ENCODE measurements at regions not wholly inside any gene's neighbourhood (a gene's known extent, or its start where the extent isn't known, plus 50 kb on each side); places are given as distances from the start of the nearest gene placed in this dataset.

- no peaks in the 10 kb centered on the region for H3F3A ChIP-seq (ENCODE audit: insufficient read depth, low read depth)
- H3K9me2 ChIP-seq (ENCODE audit: insufficient read depth): no peaks in the 10 kb centered on the region
- CTCF ChIA-PET: interaction anchor here (0.7 kb wide), 1 partner anchor 348 kb away, joined by 3 read pairs; no protein-coding TSS in a partner anchor
- no peak overlapping the region for H2AFZ ChIP-seq
- BruUV-seq (replicated peaks): no TSS peak
- no peaks in the 10 kb centered on the region for H3K36me3 ChIP-seq (ENCODE audit: low read depth)
- no peaks in the 10 kb centered on the region for H3K9me3 ChIP-seq (ENCODE audit: insufficient read depth, low read depth)
- H3K4me1 ChIP-seq (replicated peaks; ENCODE audit: insufficient read depth): no peaks in the 10 kb centered on the region
- intact Hi-C loops (cut with micrococcal nuclease; ENCODE audit: unreplicated experiment): no loop called here
- H3K4me3 ChIP-seq: no peak overlapping the region
- H3K27ac ChIP-seq: no peak overlapping the region
- H4K20me1 ChIP-seq (ENCODE audit: insufficient read depth): no peaks in the 10 kb centered on the region
- no peak for DNase-seq
- no peaks in the 10 kb centered on the region for H3K27me3 ChIP-seq (ENCODE audit: insufficient read depth, low read depth)
- no peak overlapping the region for H3K4me2 ChIP-seq
- POLR2A ChIA-PET (ENCODE audit: unreplicated experiment): no interaction called here
- H3K79me2 ChIP-seq (ENCODE audit: low read depth): no peaks in the 10 kb centered on the region
- TF ChIP-seq CTCF (conservative IDR thresholded peaks at IDR 0.05): no peak
- no peak for TF ChIP-seq EZH2 (IDR thresholded peaks at IDR 0.05; ENCODE audit: low read depth)
Observed at GRCh38 chr14:35470755-35471154, 63.2 kb upstream of the INSM2 start.

- CTCF ChIA-PET: no interaction called here
Observed at GRCh38 chr14:35471803-35472202, 62.2 kb upstream of the INSM2 start.

GRCh38 chr14:35474323-35474722, 59.6 kb upstream of the INSM2 start:
- POLR2A ChIA-PET (ENCODE audit: unreplicated experiment): no interaction called here
- no peak for DNase-seq
- Histone ChIP-seq H3F3A (ENCODE audit: insufficient read depth, low read depth) (no peaks in the 10 kb centered on the region), H2AFZ (no peak overlapping the region), H3K4me1 (replicated peaks; ENCODE audit: insufficient read depth) (no peaks in the 10 kb centered on the region), H3K79me2 (ENCODE audit: low read depth) (no peaks in the 10 kb centered on the region), H4K20me1 (ENCODE audit: insufficient read depth) (no peaks in the 10 kb centered on the region), H3K36me3 (ENCODE audit: low read depth) (no peaks in the 10 kb centered on the region), H3K9me3 (ENCODE audit: insufficient read depth, low read depth) (no peaks in the 10 kb centered on the region), H3K9me2 (ENCODE audit: insufficient read depth) (no peaks in the 10 kb centered on the region), H3K27me3 (ENCODE audit: insufficient read depth, low read depth) (no peaks in the 10 kb centered on the region), H3K27ac (no peak overlapping the region), H3K4me2 (no peak overlapping the region), H3K4me3 (no peak overlapping the region)
- intact Hi-C loops (cut with micrococcal nuclease; ENCODE audit: unreplicated experiment): no loop called here
- BruUV-seq (replicated peaks): no TSS peak
- CTCF ChIA-PET: no interaction called here
- no peak for TF ChIP-seq CTCF (conservative IDR thresholded peaks at IDR 0.05)
- no peak for TF ChIP-seq EZH2 (IDR thresholded peaks at IDR 0.05; ENCODE audit: low read depth)

More at GRCh38 chr14:35471803-35472202, 62.2 kb upstream of the INSM2 start:
- H3K4me1 ChIP-seq (replicated peaks; ENCODE audit: insufficient read depth): no peaks in the 10 kb centered on the region
- POLR2A ChIA-PET (ENCODE audit: unreplicated experiment): no interaction called here
- no peaks in the 10 kb centered on the region for H3K9me2 ChIP-seq (ENCODE audit: insufficient read depth)
- H3K79me2 ChIP-seq (ENCODE audit: low read depth): no peaks in the 10 kb centered on the region
- no peaks in the 10 kb centered on the region for H3K36me3 ChIP-seq (ENCODE audit: low read depth)
- H3F3A ChIP-seq (ENCODE audit: insufficient read depth, low read depth): no peaks in the 10 kb centered on the region
- no peak overlapping the region for H2AFZ ChIP-seq
- H3K4me2 ChIP-seq: no peak overlapping the region
- H3K9me3 ChIP-seq (ENCODE audit: insufficient read depth, low read depth): no peaks in the 10 kb centered on the region
- intact Hi-C loops (cut with micrococcal nuclease; ENCODE audit: unreplicated experiment): no loop called here
- no peak for DNase-seq
- H3K27me3 ChIP-seq (ENCODE audit: insufficient read depth, low read depth): no peaks in the 10 kb centered on the region
- H3K27ac ChIP-seq: no peak overlapping the region
- no peak overlapping the region for H3K4me3 ChIP-seq
- no TSS peak for BruUV-seq (replicated peaks)
- H4K20me1 ChIP-seq (ENCODE audit: insufficient read depth): no peaks in the 10 kb centered on the region
- no peak for TF ChIP-seq EZH2 (IDR thresholded peaks at IDR 0.05; ENCODE audit: low read depth)
- TF ChIP-seq CTCF (conservative IDR thresholded peaks at IDR 0.05): no peak

Measured in PC-9 (cell line).